Ovary (tissue), 3 donors: ENCODE measurements at regions not wholly inside any gene's neighbourhood (a gene's known extent, or its start where the extent isn't known, plus 50 kb on each side); places are given as distances from the start of the nearest gene placed in this dataset.

Experiments
- POLR2A ChIP-seq: fragments of 450-650 bp; IDR thresholded peaks from one replicate; pipeline ENCODE4 v1.6.1; 2017; ENCODE audit warnings: antibody characterized with exemption, mild to moderate bottlenecking, moderate library complexity
- TF ChIP-seq, protein P1 (sequence below), 3 donors: fragments of 450-650 bp in 2 of 3; fragments of 200-600 bp in 1 of 3; IDR thresholded peaks; one replicate each; pipeline versions ENCODE4 v1.5.1 to v1.8.0; 2016 to 2022; ENCODE audit warnings: antibody characterized with exemption in 3 of 3, mild to moderate bottlenecking in 1 of 3
- donor health status: DM: no; HTN: no; CAD: no.

GRCh38 chr2:217313386-217313785 lies 453.5 kb upstream of the TNP1 start:
- TF ChIP-seq, protein P1, sequence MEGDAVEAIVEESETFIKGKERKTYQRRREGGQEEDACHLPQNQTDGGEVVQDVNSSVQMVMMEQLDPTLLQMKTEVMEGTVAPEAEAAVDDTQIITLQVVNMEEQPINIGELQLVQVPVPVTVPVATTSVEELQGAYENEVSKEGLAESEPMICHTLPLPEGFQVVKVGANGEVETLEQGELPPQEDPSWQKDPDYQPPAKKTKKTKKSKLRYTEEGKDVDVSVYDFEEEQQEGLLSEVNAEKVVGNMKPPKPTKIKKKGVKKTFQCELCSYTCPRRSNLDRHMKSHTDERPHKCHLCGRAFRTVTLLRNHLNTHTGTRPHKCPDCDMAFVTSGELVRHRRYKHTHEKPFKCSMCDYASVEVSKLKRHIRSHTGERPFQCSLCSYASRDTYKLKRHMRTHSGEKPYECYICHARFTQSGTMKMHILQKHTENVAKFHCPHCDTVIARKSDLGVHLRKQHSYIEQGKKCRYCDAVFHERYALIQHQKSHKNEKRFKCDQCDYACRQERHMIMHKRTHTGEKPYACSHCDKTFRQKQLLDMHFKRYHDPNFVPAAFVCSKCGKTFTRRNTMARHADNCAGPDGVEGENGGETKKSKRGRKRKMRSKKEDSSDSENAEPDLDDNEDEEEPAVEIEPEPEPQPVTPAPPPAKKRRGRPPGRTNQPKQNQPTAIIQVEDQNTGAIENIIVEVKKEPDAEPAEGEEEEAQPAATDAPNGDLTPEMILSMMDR (IDR thresholded peaks at IDR 0.05): no peak
- TF ChIP-seq POLR2A: no peak
